Right atrium auricular region (tissue), 2 donors: ENCODE measurements at regions not wholly inside any gene's neighbourhood (a gene's known extent, or its start where the extent isn't known, plus 50 kb on each side); places are given as distances from the start of the nearest gene placed in this dataset.
"Not testable (repeated sequence)": the region's sequence is repeated elsewhere in the genome, so short reads cannot be mapped to it uniquely, and the experiment has no call there.

Source experiments
- DNase-seq: peaks from one replicate; pipeline ENCODE4 v3.0.0-alpha.2; 2019; ENCODE audit warnings: low spot score
- H3K27ac ChIP-seq, 2 donors: fragments of 200-600 bp; sonication (generic); 1 replicate in 1 of 2; 2 replicates in 1 of 2; pipeline ENCODE4 v1.5.1; 2016 to 2019
- H3K27me3 ChIP-seq, 2 donors: fragments of 200-600 bp; sonication (generic); one replicate each; pipeline versions ENCODE4 v1.5.1 to v1.6.0; 2017 to 2019
- H3K36me3 ChIP-seq: fragments of 200-600 bp; sonication (generic); one replicate; pipeline ENCODE4 v1.5.1; 2016
- H3K4me1 ChIP-seq, 2 donors: fragments of 200-600 bp; sonication (generic); one replicate each; pipeline versions ENCODE4 v1.5.1 to v1.6.0; 2017 to 2019
- H3K4me3 ChIP-seq, 2 donors: fragments of 200-600 bp; sonication (generic); 1 replicate in 1 of 2; 2 replicates in 1 of 2; pipeline ENCODE4 v1.5.1; 2017 to 2019; ENCODE audit warnings: mild to moderate bottlenecking in 1 of 2, moderate library complexity in 1 of 2
- H3K9me3 ChIP-seq, 2 donors: fragments of 200-600 bp; sonication (generic); one replicate each; pipeline ENCODE4 v1.5.1; 2019
- CTCF ChIP-seq, 2 donors: fragments of 200-600 bp; sonication (generic); IDR thresholded peaks; one replicate each; pipeline ENCODE4 v1.5.1; 2019; ENCODE audit warnings: antibody characterized with exemption in 2 of 2

DNA sequence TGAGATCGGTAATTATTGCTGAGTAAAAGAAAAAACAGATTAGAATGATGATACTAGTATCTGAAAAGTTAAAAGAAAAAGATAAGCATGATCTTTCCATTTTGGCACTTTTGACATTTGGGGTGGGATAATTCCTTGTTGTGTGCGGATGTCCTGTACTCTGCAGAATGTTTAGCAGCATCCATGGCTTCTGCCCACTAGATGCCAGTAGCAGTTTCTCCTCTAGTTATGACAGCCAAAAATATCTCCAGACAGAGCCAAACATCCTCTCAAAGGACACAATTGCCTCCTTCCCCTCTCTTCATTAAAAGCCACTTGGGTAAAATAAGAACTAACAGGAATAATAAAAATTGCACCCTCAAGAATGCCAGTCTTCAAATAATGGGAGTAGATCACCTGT, 468.8 kb upstream of the GRM7 start:
- DNase-seq = no peak
- TF ChIP-seq CTCF (IDR thresholded peaks at IDR 0.05) = peak in 1 of 2 donors; percentile 46
- Histone ChIP-seq H3K27ac (no peak overlapping the region), H3K4me3 (no peak overlapping the region), H3K9me3 (no peaks in the 10 kb centered on the region), H3K36me3 (no peaks in the 10 kb centered on the region), H3K27me3 (no peaks in the 10 kb centered on the region), H3K4me1 (no peaks in the 10 kb centered on the region)

DNA sequence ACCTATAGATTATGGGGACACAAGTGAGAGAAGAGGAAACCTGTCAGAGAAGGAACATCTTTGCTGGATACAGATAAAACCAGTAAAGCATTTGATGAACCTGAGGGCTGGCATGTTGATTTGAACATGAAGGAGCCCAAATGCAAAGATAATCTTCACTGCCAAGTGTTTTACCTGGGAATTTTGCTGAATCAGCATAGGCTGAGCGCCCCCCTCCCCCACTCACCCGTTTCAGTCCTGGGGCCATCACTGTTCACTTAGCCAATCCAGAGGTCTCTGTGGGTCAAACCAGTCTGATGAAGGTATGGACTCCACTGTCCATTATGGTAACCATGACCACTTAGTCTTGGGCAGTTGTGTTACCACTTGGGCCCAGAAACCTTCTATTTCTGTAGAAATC, 466.0 kb upstream of the GRM7 start:
- H3K27ac ChIP-seq = no peak overlapping the region
- DNase-seq = no peak
- no peak for TF ChIP-seq CTCF (IDR thresholded peaks at IDR 0.05)

DNA sequence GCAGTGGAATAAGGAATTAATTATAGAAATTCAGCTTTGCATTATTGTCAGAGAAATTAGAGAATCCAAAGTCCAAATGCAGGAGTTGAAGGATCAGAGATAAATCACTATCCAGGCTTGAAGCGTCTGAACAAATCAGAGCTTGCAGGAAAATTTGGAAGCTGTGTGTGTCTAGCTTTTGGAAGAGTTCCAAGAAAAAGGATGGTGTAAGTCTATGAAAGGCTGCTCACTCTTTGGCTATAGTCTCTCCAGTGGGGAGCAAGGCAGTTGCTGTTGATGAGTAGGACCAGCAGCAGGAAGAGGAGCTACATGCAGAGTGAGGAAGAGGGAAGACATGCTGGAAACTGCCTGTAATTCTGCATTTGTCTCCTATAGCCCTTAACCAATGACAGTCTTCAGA, 464.3 kb upstream of the GRM7 start:
- Histone ChIP-seq H3K4me3 (no peak overlapping the region), H3K9me3 (no peaks in the 10 kb centered on the region), H3K27ac (no peak overlapping the region), H3K36me3 (no peaks in the 10 kb centered on the region), H3K27me3 (no peaks in the 10 kb centered on the region), H3K4me1 (no peaks in the 10 kb centered on the region)
- no peak for TF ChIP-seq CTCF (IDR thresholded peaks at IDR 0.05)
- no peak for DNase-seq

More for the DNA sequence above, 466.0 kb upstream of the GRM7 start:
- Histone ChIP-seq H3K36me3 (no peaks in the 10 kb centered on the region), H3K4me1 (no peaks in the 10 kb centered on the region), H3K4me3 (no peak overlapping the region), H3K27me3 (no peaks in the 10 kb centered on the region), H3K9me3 (no peaks in the 10 kb centered on the region)

- H3K36me3 ChIP-seq, H3K27ac ChIP-seq, H3K4me1 ChIP-seq, DNase-seq, H3K27me3 ChIP-seq, H3K9me3 ChIP-seq, H3K4me3 ChIP-seq: not testable (repeated sequence)
Measured at GRCh38 chr3:6402666-6403065, 458.2 kb upstream of the GRM7 start.

GRCh38 chr3:6406923-6407322, 454.0 kb upstream of the GRM7 start:
- not testable (repeated sequence) for DNase-seq, H3K27ac ChIP-seq, H3K27me3 ChIP-seq, H3K4me3 ChIP-seq, H3K36me3 ChIP-seq, H3K9me3 ChIP-seq, H3K4me1 ChIP-seq

DNA sequence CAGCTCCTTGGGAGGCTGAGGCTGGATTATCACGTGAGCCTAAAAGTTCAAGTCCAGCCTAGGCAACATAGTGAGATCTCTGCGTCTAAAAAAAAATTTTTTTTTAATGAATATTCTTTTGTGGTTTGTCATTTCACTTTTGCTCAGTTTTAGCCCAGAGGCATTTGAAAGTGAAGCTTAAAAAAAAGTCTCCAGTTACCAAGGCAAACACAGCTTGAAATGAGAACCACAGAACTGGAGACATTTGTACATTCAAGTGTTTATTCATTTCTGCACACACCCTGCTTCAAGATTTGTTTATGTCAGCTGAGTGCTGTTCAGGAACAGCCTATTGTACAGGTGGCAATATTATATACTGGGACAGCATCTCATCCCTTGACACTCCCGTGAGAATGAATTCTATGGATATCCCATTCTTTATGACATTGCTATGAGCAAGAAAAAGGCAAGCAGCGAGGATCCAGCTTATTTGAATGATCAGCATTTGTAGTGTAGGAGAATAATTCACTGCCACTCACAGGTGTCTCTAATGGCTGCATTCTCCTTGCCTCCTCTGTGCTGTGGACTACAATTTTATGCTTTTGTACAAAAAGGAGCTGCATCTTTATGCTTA, 444.8 kb upstream of the GRM7 start:
- no peak for TF ChIP-seq CTCF (IDR thresholded peaks at IDR 0.05)
- Histone ChIP-seq H3K27ac (no peak overlapping the region), H3K36me3 (no peaks in the 10 kb centered on the region), H3K4me3 (no peak overlapping the region), H3K4me1 (no peaks in the 10 kb centered on the region), H3K9me3 (no peaks in the 10 kb centered on the region), H3K27me3 (no peaks in the 10 kb centered on the region)
- no peak for DNase-seq

- Histone ChIP-seq H3K4me1 (no peaks in the 10 kb centered on the region), H3K27me3 (no peaks in the 10 kb centered on the region), H3K27ac (no peak overlapping the region), H3K36me3 (no peaks in the 10 kb centered on the region), H3K9me3 (no peaks in the 10 kb centered on the region), H3K4me3 (no peak overlapping the region)
- DNase-seq = no peak
- no peak for TF ChIP-seq CTCF (IDR thresholded peaks at IDR 0.05)
Measured at GRCh38 chr3:6417174-6417573, 443.7 kb upstream of the GRM7 start.
